Suppressor macrophage treated with lipopolysaccharide for 4 hours (primary cell): ENCODE measurements at regions not wholly inside any gene's neighbourhood (a gene's known extent, or its start where the extent isn't known, plus 50 kb on each side); places are given as distances from the start of the nearest gene placed in this dataset.
"Not testable (repeated sequence)": the region's sequence is repeated elsewhere in the genome, so short reads cannot be mapped to it uniquely, and the experiment has no call there.

Experiments
- DNase-seq: peaks from one replicate; pipeline ENCODE4 v3.0.0-alpha.2; 2020

DNA sequence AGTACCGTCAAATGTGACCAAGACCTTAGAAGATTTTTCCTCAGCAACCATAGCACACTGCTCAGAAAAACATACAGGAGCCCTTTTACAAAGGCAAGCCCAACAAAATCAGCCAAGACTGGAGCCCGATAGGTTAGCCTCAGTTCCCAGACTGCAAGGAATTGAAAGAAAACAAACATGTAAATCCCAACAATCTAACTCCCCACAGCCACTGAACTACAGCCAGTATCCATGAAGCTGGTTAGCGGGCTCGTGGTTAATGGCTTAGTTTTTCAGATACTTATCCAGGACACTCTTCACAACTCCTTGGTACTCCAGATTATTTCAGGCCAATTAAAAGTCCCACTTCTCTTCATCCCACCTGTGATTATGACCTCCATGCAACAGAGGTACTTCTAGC, 201.6 kb downstream of the IPMK start:
- no peak for DNase-seq

DNA sequence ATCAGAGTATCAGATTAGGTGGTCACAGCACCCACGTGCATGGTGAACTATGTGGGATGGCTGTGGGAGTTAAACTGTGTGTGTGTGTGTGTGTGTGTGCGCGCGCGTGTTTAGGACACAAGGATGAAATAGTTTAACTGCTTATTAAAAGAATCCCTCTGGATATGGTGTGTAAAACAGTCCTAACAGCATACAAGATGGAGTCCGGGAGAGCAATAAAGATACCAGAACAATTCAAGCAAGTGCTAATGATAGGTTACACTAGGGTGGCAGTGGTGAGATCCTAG, 202.2 kb downstream of the IPMK start:
- DNase-seq = no peak

DNA sequence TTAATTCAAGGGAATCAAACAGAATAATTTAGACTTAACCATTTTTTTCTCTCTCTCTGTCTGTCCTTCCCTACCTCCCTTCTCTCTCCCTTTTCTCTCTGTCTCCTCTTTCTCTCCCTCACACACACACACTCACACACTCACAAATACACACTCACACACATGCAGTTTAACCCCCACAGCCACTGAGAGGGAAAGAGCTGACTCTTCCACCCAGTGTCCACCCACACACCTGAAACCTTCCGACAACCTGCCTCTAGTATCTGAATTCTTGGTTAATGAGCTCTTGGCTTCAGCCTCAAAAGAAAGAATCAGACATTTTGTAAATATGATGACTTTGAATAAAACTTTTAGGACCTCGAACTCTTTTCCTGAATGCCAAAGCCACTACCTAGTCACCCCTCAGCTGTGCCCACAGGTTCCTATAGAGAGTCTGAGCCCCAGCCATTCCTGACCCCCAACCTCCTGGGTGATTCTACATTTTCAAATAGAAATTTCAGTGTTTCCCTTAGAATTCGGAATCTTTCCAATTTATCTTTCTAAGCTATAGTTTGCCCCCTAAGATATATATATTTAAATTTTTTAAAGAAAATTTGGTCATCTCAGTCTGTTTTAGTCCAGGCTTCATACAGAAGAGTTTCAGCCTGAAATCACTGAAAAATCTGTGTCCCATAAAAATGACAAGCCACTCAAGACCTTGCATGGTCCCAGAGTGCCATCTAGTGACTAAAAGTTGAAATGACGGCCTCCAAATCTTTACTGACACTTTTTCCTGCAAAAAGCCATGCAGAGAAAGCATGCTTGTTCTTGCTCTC, 202.8 kb downstream of the IPMK start:
- peak; percentile 29 for DNase-seq

DNA sequence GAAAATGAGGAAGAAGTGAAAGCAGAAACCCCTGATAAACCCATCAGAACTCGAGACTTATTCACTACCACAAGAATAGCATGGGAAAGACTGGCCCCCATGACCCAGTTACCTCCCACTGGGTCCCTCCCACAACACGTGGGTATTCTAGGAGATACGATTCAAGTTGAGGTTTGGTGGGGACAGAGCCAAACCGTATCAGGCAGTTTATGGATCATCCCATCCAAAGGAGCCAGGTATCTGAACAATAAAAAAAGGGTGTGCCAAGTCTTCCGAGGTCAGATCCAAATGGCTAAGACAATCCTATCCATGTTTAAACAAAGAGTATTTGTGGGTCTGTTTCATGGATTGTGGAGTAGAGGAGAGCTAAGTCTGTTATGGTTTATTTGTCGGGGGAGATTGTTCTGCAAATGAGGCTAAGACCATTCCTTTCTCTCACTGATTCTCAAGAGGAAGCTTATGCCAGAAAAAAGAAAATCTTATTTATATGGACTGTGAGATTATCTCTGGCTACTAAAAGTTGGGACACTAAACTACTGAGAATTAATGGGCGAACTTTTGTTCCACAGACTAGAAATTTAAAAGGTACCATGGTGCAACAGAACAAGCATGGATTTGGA, 203.7 kb downstream of the IPMK start:
- peak; percentile 1 for DNase-seq

DNA sequence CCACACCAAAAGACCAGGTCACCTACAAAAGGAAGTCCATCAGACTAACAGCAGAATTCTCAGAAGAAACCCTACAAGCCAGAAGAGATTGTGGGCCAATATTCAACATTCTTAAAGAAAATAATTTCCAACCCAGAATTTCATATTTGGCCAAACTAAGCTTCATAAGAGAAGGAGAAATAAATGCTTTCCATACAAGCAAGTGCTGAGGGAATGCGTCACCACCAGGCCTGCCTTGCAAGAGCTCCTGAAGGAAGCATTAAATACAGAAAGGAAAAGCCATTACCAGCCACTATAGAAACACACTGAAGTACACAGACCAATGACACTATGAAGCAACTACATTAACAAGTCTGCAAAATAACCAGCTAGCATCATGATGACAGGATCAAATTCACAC, 209.0 kb downstream of the IPMK start:
- not testable (repeated sequence) for DNase-seq

DNA sequence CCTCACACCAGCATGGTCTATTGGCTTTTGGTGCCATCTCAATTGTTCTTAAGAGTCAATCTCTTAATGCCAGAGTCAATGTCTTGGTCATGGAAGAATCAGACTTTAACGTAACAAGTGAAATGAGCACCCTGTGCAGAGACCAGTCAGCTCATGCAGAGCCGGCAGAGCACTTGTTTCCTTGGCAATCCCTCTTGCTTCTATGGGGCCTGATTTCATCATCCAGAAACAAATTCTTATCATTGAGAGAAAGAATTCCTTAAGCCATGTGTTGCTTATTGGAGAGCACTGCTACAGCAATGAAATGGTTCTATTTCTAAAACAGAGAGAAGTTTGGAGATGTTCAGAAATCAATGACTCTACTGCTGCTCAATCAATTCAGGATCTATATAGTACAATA, 212.8 kb downstream of the IPMK start:
- DNase-seq = no peak

DNA sequence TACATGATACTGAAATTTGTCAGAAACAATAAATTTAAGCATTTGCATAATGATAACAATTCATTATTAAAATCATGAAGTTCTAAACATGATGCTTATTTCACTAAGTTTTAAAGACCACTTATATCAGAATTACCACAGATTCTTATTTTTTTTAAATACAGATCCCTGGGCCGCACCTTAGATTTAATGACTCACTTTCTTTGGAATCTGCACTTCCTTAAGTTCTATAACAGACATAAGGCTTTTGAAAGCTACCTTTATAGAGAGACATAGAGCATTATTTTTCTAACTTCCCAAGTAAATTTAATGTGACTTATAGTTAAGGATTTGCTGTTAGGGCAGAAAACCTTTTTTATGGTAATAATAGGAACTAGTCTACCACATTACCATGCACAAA, 214.9 kb downstream of the IPMK start:
- DNase-seq = no peak

DNA sequence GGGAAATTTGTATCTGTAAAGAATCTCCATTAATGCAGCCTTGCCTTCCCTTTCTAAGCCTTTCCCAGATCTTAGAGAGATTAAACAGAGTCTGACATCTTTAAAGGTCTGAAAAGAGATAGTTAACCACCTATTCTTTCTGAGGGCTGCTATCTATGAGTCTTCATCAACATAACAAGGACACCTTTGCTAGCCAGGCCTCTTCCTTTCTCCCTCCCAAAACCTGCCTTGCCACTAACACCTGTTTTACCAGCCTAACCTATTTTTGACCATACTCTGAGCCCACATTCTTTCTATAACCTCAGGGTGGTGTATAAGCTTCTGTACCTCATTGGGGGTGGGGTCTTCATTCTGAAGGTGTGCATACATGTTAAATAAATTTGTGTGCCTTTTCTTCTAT, 217.1 kb downstream of the IPMK start:
- DNase-seq = no peak

DNA sequence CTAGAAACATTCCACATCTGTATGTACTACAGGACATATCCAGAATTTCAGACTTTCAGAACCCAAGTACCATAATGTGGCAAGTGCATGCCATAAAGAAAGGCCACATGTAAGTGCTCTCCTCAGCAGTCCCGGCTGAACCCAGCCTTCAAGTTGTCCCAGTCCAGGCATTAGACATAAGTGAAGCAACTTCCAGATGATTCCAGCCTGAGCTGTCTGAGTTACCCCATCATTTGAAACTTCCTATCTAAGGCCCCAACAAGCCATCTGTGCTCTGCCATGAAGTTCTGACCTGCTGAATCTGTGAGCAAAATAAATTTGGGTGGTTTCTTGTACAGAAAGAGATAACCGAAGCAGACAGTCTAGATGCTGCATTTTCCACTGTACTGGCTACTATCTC, 218.8 kb downstream of the IPMK start:
- DNase-seq = no peak

DNA sequence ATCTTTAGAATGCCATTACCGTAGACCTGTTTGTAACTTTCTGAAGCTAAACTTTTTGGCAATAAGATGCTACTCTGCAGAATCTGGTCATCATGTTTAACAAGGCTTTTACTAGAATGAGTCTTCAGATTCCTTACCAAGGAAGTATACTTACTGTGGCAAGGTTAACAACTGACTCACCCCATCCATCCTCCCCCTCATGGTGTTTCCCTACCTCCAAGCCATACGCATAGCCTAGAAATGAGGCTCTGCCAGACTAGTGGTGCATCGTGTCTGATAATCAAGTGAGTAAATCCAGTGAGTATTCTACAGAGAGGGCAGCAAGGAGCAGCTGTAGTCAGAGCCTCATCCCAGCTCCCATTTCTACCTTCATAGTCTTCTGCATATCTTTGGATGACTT, 223.6 kb downstream of the IPMK start:
- DNase-seq = no peak

DNA sequence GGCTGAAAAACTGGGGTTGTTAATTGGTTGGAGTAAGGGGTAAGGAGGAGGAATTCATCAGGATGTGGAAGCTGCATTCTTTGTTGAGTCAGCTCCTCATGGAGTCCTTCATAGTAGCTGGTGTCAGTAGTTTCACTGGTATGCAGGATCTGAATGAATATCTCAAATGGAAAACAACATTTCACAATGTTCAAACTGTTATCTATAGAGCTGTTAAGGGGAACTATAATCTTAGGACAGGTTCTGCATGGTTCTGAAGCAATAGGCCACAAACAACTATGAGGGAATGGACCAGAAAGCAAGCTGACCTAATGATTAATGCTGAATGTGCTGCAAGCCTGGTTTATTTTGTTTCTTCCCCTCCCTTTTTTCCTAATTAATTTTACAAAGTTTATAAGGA, 225.8 kb downstream of the IPMK start:
- no peak for DNase-seq

DNA sequence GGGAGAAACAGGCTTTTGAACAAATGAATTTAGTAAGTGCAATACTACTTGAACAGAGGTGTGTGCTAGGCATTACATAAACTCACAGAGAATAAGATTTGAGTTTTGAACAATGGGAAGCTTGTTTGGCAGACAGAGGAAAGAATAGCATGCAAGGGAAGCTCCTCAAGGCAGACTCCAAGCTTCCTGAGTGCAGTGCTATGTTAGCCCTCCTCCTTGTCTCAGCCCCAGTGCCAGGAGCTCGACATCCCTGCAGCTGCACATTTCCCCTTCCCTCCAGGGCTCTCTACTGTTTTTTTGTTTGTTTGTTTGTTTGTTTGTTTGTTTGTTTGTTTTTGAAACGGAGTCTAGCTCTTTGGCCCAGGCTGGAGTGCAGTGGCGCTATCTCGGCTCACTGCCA, 237.5 kb downstream of the IPMK start:
- no peak for DNase-seq

DNA sequence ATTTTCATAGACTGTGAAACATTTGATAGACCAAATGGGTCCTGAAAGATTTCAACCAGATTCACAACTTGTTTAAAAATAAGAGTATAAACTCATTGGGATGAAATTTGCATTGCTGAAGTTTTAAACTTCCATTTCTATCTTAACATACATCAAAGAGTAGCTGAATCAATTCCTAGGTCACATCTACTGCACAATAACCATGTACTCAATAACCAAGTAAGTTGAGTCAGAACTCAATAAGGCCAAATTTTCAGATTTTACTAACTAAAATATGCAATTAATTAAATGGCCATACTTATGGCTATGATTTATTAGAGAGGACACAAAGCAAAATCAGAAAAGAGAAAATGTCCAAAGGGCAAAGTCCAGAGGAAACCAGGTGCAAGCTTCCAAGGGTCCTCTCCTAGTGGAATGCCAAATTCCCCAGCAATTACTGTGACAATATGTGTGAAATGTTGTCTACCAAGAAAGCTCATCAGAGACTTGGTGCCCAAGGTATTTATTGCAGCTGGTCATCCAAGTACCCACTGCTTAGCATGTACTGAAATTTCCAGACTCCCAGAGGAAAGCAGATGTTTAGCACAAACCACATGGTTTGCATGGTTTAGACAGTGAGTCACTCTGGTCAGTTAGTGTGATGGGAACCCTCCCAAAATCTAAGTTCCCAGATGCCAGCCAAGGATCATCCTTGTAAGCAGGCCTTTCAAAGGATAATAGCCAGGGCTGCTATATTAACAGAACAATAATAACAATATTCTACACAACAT, 238.9 kb downstream of the IPMK start:
- no peak for DNase-seq

DNA sequence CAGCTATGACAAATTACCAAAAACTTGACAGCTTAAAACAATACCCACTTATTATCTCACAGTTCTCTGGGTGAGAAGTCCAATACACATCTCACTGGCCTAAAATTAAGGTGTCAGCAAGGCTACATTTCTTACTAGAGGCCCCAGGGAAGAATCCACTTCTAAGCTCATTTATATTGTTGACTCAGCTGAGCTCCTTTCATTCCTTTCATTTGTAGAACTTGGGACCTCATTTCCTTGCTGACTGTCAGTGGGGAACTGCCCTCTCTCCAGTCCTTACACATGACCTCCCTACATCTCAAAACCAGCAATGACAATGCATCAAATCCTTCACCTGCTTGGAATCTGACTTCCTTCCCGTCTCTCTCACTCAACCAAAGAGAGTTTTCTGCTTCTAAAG, 240.3 kb downstream of the IPMK start:
- DNase-seq = no peak

DNA sequence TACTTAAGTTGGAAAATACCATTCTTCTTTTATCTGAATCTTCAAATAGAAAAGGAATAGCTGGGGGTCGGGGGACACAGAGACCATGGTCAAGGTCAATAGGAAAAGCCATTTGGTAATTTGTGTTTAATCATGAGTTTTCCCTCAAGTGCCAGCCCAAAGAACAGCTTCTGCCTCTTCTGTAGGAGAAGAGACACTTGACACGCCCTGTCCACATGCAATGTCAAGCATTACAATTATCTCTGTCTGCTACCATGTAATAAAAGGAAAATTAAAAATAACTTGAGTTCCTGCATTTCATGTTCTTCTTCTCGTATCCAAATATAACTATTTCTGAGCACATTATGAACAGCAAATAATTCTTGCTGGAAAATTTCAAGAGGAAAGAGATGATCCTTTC, 241.7 kb downstream of the IPMK start:
- no peak for DNase-seq

DNA sequence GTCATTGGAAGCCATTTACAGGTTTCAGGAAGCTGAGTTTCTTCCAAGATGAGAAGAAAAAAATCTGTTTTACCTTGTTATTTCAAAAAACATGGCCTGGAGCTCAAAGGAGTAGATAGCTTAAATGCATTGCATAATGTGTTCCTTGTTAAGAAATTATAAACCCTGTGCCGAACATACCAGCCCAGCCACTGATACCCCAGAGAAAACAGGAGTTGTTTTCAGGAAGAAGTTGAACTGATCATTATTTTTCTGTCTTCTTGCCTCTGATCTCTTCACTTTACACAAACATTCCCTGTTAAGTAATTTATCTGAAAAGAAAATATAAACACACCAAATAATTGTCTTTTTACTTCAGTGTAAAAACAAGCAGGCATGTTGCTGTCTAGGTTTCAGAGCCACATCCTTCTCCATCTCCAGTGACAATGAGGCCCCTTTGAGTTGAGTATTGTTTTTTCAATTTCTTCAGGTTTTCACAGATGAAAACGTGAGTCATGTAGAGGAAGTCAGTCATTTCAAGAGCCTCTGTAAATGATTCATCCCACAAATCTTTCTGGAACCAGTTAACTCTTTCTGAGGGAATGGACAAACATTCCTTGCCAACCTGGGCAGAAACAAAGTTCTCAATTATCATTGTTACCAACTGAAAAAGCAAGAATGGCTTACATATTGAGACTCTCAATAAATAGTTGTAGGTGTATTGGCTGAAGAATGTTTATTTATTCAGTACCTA, 244.2 kb downstream of the IPMK start:
- DNase-seq = no peak

DNA sequence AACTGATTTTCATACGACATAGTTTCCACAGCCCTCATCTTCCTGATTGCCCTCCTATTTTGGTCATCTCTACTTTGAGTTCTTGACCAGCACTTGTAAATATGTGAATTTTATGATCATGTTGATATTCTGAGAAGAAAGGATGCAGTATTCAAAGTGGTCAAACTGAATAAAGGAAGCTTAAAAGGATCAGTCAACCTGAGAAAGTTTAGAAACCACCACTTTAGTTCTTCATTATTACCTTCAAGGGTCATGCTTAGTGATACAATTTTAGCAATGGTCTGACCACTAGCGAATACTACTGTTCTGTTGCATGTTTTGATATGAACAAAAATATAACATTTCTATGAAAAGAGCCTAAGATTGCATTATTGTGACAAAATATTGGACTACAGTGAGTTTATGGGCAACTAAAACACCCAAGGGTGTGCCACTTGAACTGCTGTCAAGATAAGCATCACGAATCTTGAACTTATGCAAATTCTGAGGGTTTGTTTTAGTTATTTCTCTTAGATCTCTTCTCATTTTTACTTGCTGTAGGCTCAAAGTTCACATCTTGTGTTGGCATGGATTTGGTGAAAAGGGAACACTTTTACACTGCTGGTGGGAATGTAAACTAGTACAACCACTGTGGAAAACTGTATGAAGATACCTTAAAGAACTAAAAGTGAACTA, 247.7 kb downstream of the IPMK start:
- no peak for DNase-seq

DNA sequence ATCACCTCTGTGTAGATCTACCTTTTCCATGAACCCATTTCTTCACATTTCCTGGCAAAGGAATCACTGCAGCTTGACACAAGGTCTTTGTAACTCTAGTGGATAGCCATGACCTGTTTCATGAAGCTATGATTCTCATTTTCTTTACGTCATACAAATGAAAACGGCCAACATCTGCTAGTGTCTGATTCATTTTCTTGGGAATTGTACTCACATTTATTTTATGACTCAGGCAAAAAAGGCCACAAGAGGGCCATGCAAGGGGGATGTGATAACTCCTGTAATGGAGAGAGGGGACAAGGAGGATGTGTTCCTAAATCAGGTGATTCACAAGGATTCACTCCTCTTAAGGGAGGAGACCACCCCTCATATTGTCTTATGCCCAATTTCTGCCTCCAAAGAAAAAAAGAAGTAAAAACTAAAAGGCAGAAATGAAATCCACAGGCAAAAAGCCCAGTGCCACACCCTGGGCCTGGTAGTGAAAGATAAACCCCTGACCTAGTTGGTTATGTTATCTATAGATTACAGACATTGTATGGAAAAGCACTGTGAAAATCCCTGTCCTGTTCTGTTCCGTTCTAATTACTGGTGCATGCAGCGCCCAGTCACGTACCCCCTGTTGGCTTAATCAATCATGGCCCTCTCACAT, 249.9 kb downstream of the IPMK start:
- no peak for DNase-seq

DNA sequence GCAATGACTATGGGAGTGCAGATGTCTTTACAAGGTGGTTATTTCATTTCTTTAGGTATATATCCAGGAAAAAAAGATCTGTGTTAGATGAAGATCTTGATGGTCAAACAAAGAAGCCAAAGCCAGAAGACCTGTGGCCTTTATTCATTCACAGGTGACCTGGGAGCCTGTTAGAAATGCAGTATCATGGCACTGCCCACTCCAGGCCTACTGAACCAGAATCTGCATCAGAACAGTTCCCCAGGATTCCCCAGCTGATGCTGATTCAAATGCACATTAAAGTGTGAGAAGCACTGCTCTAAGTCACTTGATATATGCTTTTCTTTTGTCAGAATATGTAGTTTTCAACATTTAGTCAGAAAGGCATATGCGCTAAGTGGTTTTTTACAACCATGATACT, 251.1 kb downstream of the IPMK start:
- no peak for DNase-seq

DNA sequence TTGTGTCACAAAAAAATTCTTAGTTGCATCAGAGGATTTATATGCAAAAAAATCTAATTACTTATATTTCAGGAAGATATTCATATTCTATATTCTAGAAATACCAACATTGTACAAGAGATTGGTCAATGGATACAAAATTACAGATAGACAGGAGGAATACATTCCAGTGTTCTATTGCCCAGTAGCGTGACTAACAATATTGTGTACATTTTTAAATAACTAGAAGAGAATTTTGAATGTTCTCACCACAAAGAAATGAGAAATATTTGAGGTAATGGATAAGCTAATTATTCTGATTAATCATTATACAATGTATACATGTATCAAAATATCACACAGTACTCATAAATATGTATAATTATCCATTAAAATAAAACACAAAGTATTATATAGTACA, 253.3 kb downstream of the IPMK start:
- DNase-seq = no peak

DNA sequence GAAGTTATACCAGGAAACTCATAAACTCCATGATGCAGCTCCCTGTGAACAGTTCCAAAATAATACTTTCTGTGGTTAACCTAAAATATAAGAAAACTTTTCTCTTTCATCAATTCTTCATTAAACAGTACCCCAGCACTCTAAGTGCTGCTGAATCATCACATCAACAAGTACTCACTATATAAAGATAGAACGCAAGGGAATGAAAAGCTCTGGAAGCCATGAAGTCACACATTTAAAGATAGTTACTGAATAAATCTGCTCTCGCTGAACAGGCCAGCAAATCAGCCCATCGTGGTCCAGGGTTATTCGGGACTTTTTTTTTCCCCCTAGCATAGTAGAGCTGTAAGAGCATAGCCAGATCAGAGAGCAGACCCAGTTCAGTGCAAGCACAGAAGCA, 254.3 kb downstream of the IPMK start:
- no peak for DNase-seq

DNA sequence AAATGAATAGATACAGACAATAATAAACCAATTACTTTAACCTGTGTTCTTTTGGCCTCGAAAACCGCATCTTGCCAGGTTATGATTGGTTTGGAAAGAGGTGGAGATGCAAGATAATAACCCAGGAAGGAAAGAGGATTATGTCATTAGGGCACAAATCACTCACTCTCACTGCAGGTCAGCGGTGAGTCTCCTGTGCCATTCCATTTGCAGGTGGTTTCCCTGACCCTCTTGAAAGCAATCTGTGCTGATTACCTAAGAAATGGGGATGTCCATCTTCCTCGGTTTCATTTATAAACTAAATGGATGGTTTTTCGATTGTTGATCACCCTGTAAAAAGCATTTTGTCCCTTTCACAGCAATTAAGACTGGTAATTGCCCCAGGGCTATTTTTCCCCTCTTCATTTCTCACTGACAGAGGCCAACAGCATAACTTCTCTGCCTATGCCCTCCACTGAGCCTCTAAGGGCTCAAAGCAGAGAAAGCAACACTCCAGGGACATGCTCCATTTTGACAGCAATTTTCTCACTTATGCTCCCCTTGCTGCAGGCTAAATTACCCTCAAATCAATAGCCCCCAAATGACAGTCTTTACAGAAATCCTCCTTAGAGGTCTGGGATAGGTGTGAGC, 257.5 kb downstream of the IPMK start:
- no peak for DNase-seq
